ENCODE measurements at regions not wholly inside any gene's neighbourhood (a gene's known extent, or its start where the extent isn't known, plus 50 kb on each side); places are given as distances from the start of the nearest gene placed in this dataset.

- TF ChIP-seq CTCF (IDR thresholded peaks at IDR 0.05; ENCODE audit: insufficient read depth in 1 of 2, low read depth in 1 of 2, low read length in 1 of 2, severe bottlenecking in 1 of 2, unreplicated experiment in 1 of 2) = no peak
- H3K9me3 Mint-ChIP-seq (ENCODE audit: unreplicated experiment) = no peaks in the 10 kb centered on the region
- ChIA-PET POLR2A (no interaction called here), CTCF (no interaction called here)
- no peaks in the 10 kb centered on the region for H3K4me1 Mint-ChIP-seq (ENCODE audit: low read depth, unreplicated experiment)
- no peaks in the 10 kb centered on the region for H3K36me3 Mint-ChIP-seq (ENCODE audit: insufficient read depth, unreplicated experiment)
- intact Hi-C loops (cut with micrococcal nuclease; ENCODE audit: unreplicated experiment) = no loop called here
- H3K27me3 ChIP-seq (replicated peaks; ENCODE audit: control insufficient read depth, insufficient read depth, low read length) = peaks cover 2% of the 10 kb centered on the region
- H3K36me3 ChIP-seq (ENCODE audit: control insufficient read depth, insufficient read depth, low read length) = no peaks in the 10 kb centered on the region
- H3K4me3 ChIP-seq (ENCODE audit: low read depth, low read length) = no peak overlapping the region
- no peaks in the 10 kb centered on the region for H3K9me3 ChIP-seq
- H3K4me1 ChIP-seq = no peaks in the 10 kb centered on the region
- BruUV-seq (replicated peaks) = no TSS peak
- DNase-seq = no peak
- no peak overlapping the region for H3K27ac Mint-ChIP-seq (ENCODE audit: unreplicated experiment)
- H3K4me3 Mint-ChIP-seq (ENCODE audit: unreplicated experiment) = no peak overlapping the region
- H3K27me3 Mint-ChIP-seq (ENCODE audit: insufficient read depth, unreplicated experiment) = peaks cover 27% of the 10 kb centered on the region
Measured at GRCh38 chr12:22765421-22766130, 140.6 kb downstream of the ETNK1 start.

GRCh38 chr12:22766911-22767420 is 142.0 kb downstream of the ETNK1 start:
- peaks cover 33% of the 10 kb centered on the region for H3K27me3 Mint-ChIP-seq (ENCODE audit: insufficient read depth, unreplicated experiment)
- TF ChIP-seq CTCF (IDR thresholded peaks at IDR 0.05; ENCODE audit: insufficient read depth in 1 of 2, low read depth in 1 of 2, low read length in 1 of 2, severe bottlenecking in 1 of 2, unreplicated experiment in 1 of 2) = no peak
- ChIA-PET POLR2A (no interaction called here), CTCF (no interaction called here)
- no peak overlapping the region for H3K4me3 ChIP-seq (ENCODE audit: low read depth, low read length)
- intact Hi-C loops (cut with micrococcal nuclease; ENCODE audit: unreplicated experiment) = no loop called here
- H3K4me3 Mint-ChIP-seq (ENCODE audit: unreplicated experiment) = no peak overlapping the region
- H3K9me3 Mint-ChIP-seq (ENCODE audit: unreplicated experiment) = no peaks in the 10 kb centered on the region
- DNase-seq = no peak
- no peaks in the 10 kb centered on the region for H3K9me3 ChIP-seq
- no peak overlapping the region for H3K27ac Mint-ChIP-seq (ENCODE audit: unreplicated experiment)
- BruUV-seq (replicated peaks) = no TSS peak
- no peaks in the 10 kb centered on the region for H3K4me1 Mint-ChIP-seq (ENCODE audit: low read depth, unreplicated experiment)
- no peaks in the 10 kb centered on the region for H3K36me3 Mint-ChIP-seq (ENCODE audit: insufficient read depth, unreplicated experiment)
- H3K27me3 ChIP-seq (replicated peaks; ENCODE audit: control insufficient read depth, insufficient read depth, low read length) = peaks cover 2% of the 10 kb centered on the region
- H3K36me3 ChIP-seq (ENCODE audit: control insufficient read depth, insufficient read depth, low read length) = no peaks in the 10 kb centered on the region
- H3K4me1 ChIP-seq = no peaks in the 10 kb centered on the region

- no peak for DNase-seq
- peaks cover 3% of the 10 kb centered on the region; the same call in 1 of the 2 replicates for H3K4me1 ChIP-seq
- no peak overlapping the region for H3K4me3 ChIP-seq (ENCODE audit: low read depth, low read length)
- POLR2A ChIA-PET = no interaction called here
- H3K9me3 ChIP-seq = 0 out of 2 replicates have a peak, but pooled peaks cover 3% of the 10 kb centered on the region
- CTCF ChIA-PET = no interaction called here
- BruUV-seq (replicated peaks) = no TSS peak
- Mint-ChIP-seq H3K4me3 (ENCODE audit: unreplicated experiment) (no peak overlapping the region), H3K36me3 (ENCODE audit: insufficient read depth, unreplicated experiment) (no peaks in the 10 kb centered on the region), H3K27ac (ENCODE audit: unreplicated experiment) (no peak overlapping the region), H3K9me3 (ENCODE audit: unreplicated experiment) (no peaks in the 10 kb centered on the region), H3K27me3 (ENCODE audit: insufficient read depth, unreplicated experiment) (peaks cover 10% of the 10 kb centered on the region), H3K4me1 (ENCODE audit: low read depth, unreplicated experiment) (peaks cover 3% of the 10 kb centered on the region)
- TF ChIP-seq CTCF (IDR thresholded peaks at IDR 0.05; ENCODE audit: insufficient read depth in 1 of 2, low read depth in 1 of 2, low read length in 1 of 2, severe bottlenecking in 1 of 2, unreplicated experiment in 1 of 2) = no peak
- no peaks in the 10 kb centered on the region for H3K36me3 ChIP-seq (ENCODE audit: control insufficient read depth, insufficient read depth, low read length)
- no peaks in the 10 kb centered on the region for H3K27me3 ChIP-seq (replicated peaks; ENCODE audit: control insufficient read depth, insufficient read depth, low read length)
- intact Hi-C loops (cut with micrococcal nuclease; ENCODE audit: unreplicated experiment) = no loop called here
Measured at GRCh38 chr12:22781339-22781738, 156.4 kb downstream of the ETNK1 start.

Measured in Caco-2 (cell line).